HEK293 (cell line): ENCODE measurements at regions not wholly inside any gene's neighbourhood (a gene's known extent, or its start where the extent isn't known, plus 50 kb on each side); places are given as distances from the start of the nearest gene placed in this dataset.

Source experiments
- CTCF ChIA-PET: fragments of 350-600 bp; formaldehyde crosslinking; extraction: SDS; loops from one replicate; lab custom pipeline; 2021; ENCODE audit warnings: antibody characterized with exemption; lab: Yijun Ruan, JAX
- POLR2A ChIA-PET: fragments of 300-600 bp; formaldehyde crosslinking; extraction: SDS; loops from one replicate; lab custom pipeline; 2020; ENCODE audit warnings: antibody characterized with exemption, inconsistent platforms; lab: Yijun Ruan, JAX
- H3K27ac ChIP-seq: fragments of 200-500 bp; sonication (Bioruptor generic); 2 replicates; pipeline ENCODE4 v1.5.1; 2014; ENCODE audit warnings: low read depth, low read length, control low read depth, inconsistent platforms; ENCODE audit errors: extremely low read depth
- H3K36me3 ChIP-seq, 2 experiments: fragments of 200-500 bp in 1 of 2; sonication (Bioruptor generic) in 1 of 2; 1 replicate in 1 of 2; 2 replicates in 1 of 2; pipeline ENCODE4 v1.5.1; 2014 to 2017; ENCODE audit warnings: inconsistent platforms in 2 of 2, low read length in 2 of 2; ENCODE audit not compliant: control insufficient read depth in 2 of 2, insufficient read depth in 1 of 2
- H3K4me1 ChIP-seq: fragments of 200-500 bp; sonication (Bioruptor generic); 2 replicates; pipeline ENCODE4 v1.5.1; 2014; ENCODE audit warnings: mild to moderate bottlenecking, low read length, inconsistent platforms; ENCODE audit not compliant: control insufficient read depth, insufficient read depth
- H3K4me3 ChIP-seq: 2 replicates; pipeline ENCODE4 v1.5.1; 2011; ENCODE audit warnings: low read depth, mild to moderate bottlenecking, control low read depth, low read length, moderate library complexity
- H3K9me3 ChIP-seq: fragments of 200-500 bp; sonication (Bioruptor generic); 2 replicates; pipeline ENCODE4 v1.5.1; 2014; ENCODE audit warnings: low read depth, low read length, inconsistent platforms; ENCODE audit not compliant: control insufficient read depth, insufficient read depth
- KLF1 ChIP-seq: fragments of 450-650 bp; formaldehyde crosslinking; IDR thresholded peaks from 2 replicates; pipeline ENCODE4 v1.5.1; 2016; ENCODE audit warnings: missing biosample characterization, missing genetic modification characterization
- KLF10 ChIP-seq: fragments of 450-650 bp; IDR thresholded peaks from 2 replicates; pipeline ENCODE4 v1.5.1; 2018; ENCODE audit warnings: missing biosample characterization, mild to moderate bottlenecking, missing genetic modification characterization
- KLF7 ChIP-seq: fragments of 450-650 bp; formaldehyde crosslinking; IDR thresholded peaks from 2 replicates; pipeline ENCODE4 v1.5.1; 2016; ENCODE audit warnings: missing biosample characterization, missing genetic modification characterization, borderline replicate concordance
- MZF1 ChIP-seq: fragments of 450-650 bp; formaldehyde crosslinking; IDR thresholded peaks from 2 replicates; pipeline ENCODE4 v1.5.1; 2017; ENCODE audit warnings: missing biosample characterization, missing genetic modification characterization, borderline replicate concordance
- PRDM1 ChIP-seq: fragments of 450-650 bp; formaldehyde crosslinking; IDR thresholded peaks from 2 replicates; pipeline ENCODE4; 2016; ENCODE audit warnings: missing biosample characterization, missing genetic modification characterization
- SALL2 ChIP-seq: fragments of 450-650 bp; formaldehyde crosslinking; IDR thresholded peaks from 2 replicates; pipeline ENCODE4 v1.5.0; 2017; ENCODE audit warnings: missing biosample characterization, mild to moderate bottlenecking, missing genetic modification characterization, borderline replicate concordance
- ZBTB6 ChIP-seq: fragments of 450-650 bp; formaldehyde crosslinking; IDR thresholded peaks from 2 replicates; pipeline ENCODE4 v1.5.1; 2017; ENCODE audit warnings: missing biosample characterization, missing genetic modification characterization
- ZFP3 ChIP-seq: fragments of 450-650 bp; formaldehyde crosslinking; IDR thresholded peaks from 2 replicates; pipeline ENCODE4 v1.5.1; 2016; ENCODE audit warnings: low read depth, missing biosample characterization, missing genetic modification characterization
- ZNF121 ChIP-seq: fragments of 450-650 bp; formaldehyde crosslinking; IDR thresholded peaks from 2 replicates; pipeline ENCODE4 v1.5.1; 2016; ENCODE audit warnings: missing biosample characterization, missing genetic modification characterization
- ZNF184 ChIP-seq: fragments of 450-650 bp; IDR thresholded peaks from 2 replicates; pipeline ENCODE4 v1.5.1; 2018; ENCODE audit warnings: missing biosample characterization, mild to moderate bottlenecking, missing genetic modification characterization
- ZNF280C ChIP-seq: fragments of 450-650 bp; formaldehyde crosslinking; IDR thresholded peaks from 2 replicates; pipeline ENCODE4 v1.5.1; 2016; ENCODE audit warnings: missing biosample characterization, missing genetic modification characterization
- ZNF391 ChIP-seq: fragments of 450-650 bp; formaldehyde crosslinking; IDR thresholded peaks from 2 replicates; pipeline ENCODE4 v1.5.1; 2016; ENCODE audit warnings: low read depth, missing biosample characterization, missing genetic modification characterization, borderline replicate concordance
- ZNF416 ChIP-seq: fragments of 450-650 bp; formaldehyde crosslinking; IDR thresholded peaks from 2 replicates; pipeline ENCODE4 v1.5.1; 2016; ENCODE audit warnings: missing biosample characterization, missing genetic modification characterization
- ZNF426 ChIP-seq: fragments of 450-650 bp; formaldehyde crosslinking; IDR thresholded peaks from 2 replicates; pipeline ENCODE4 v1.5.1; 2017; ENCODE audit warnings: missing biosample characterization, missing genetic modification characterization, mild to moderate bottlenecking, inconsistent platforms, moderate library complexity
- ZNF777 ChIP-seq: fragments of 450-650 bp; formaldehyde crosslinking; IDR thresholded peaks from 2 replicates; pipeline ENCODE4 v1.5.1; 2017; ENCODE audit warnings: missing biosample characterization, missing genetic modification characterization, borderline replicate concordance
- ZNF837 ChIP-seq: fragments of 450-650 bp; formaldehyde crosslinking; IDR thresholded peaks from 2 replicates; pipeline ENCODE4 v1.5.1; 2016; ENCODE audit warnings: missing biosample characterization, missing genetic modification characterization
- TF ChIP-seq, protein P1 (sequence below): fragments of 450-650 bp; formaldehyde crosslinking; IDR thresholded peaks from 2 replicates; pipeline ENCODE4 v1.5.1; 2016; ENCODE audit warnings: missing biosample characterization, missing genetic modification characterization, borderline replicate concordance
- TF ChIP-seq, protein P2 (sequence below): IDR thresholded peaks from 2 replicates; pipeline ENCODE4 v1.6.1; 2011; ENCODE audit warnings: mild to moderate bottlenecking, low read depth, low read length, borderline replicate concordance
- TF ChIP-seq, protein P3 (sequence below): fragments of 450-650 bp; formaldehyde crosslinking; IDR thresholded peaks from 2 replicates; pipeline ENCODE4 v1.5.1; 2016; ENCODE audit warnings: missing biosample characterization, missing genetic modification characterization

- TF ChIP-seq ZNF426 (tag by site-specific recombination): no peak
- TF ChIP-seq, protein P1, sequence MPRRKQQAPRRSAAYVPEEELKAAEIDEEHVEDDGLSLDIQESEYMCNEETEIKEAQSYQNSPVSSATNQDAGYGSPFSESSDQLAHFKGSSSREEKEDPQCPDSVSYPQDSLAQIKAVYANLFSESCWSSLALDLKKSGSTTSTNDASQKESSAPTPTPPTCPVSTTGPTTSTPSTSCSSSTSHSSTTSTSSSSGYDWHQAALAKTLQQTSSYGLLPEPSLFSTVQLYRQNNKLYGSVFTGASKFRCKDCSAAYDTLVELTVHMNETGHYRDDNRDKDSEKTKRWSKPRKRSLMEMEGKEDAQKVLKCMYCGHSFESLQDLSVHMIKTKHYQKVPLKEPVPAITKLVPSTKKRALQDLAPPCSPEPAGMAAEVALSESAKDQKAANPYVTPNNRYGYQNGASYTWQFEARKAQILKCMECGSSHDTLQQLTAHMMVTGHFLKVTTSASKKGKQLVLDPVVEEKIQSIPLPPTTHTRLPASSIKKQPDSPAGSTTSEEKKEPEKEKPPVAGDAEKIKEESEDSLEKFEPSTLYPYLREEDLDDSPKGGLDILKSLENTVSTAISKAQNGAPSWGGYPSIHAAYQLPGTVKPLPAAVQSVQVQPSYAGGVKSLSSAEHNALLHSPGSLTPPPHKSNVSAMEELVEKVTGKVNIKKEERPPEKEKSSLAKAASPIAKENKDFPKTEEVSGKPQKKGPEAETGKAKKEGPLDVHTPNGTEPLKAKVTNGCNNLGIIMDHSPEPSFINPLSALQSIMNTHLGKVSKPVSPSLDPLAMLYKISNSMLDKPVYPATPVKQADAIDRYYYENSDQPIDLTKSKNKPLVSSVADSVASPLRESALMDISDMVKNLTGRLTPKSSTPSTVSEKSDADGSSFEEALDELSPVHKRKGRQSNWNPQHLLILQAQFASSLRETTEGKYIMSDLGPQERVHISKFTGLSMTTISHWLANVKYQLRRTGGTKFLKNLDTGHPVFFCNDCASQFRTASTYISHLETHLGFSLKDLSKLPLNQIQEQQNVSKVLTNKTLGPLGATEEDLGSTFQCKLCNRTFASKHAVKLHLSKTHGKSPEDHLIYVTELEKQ (tag by site-specific recombination): no peak
- TF ChIP-seq, protein P2, sequence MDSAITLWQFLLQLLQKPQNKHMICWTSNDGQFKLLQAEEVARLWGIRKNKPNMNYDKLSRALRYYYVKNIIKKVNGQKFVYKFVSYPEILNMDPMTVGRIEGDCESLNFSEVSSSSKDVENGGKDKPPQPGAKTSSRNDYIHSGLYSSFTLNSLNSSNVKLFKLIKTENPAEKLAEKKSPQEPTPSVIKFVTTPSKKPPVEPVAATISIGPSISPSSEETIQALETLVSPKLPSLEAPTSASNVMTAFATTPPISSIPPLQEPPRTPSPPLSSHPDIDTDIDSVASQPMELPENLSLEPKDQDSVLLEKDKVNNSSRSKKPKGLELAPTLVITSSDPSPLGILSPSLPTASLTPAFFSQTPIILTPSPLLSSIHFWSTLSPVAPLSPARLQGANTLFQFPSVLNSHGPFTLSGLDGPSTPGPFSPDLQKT: no peak
- no peak for TF ChIP-seq ZNF416 (tag by site-specific recombination)
- TF ChIP-seq MZF1 (tag by site-specific recombination): no peak
- TF ChIP-seq KLF7: no peak
- TF ChIP-seq KLF10: no peak
- no peak for TF ChIP-seq ZNF121 (tag by site-specific recombination)
- TF ChIP-seq, all 188 proteins: peak for 0
- ChIA-PET CTCF (no interaction called here), POLR2A (no interaction called here)
- Histone ChIP-seq H3K4me1 (no peaks in the 10 kb centered on the region), H3K9me3 (no peaks in the 10 kb centered on the region), H3K27ac (no peak overlapping the region), H3K4me3 (no peak overlapping the region), H3K36me3 (no peaks in the 10 kb centered on the region)
These were observed 243.9 kb upstream of the AGTR1 start for GRCh38 chr3:148453781-148454191.

DNA sequence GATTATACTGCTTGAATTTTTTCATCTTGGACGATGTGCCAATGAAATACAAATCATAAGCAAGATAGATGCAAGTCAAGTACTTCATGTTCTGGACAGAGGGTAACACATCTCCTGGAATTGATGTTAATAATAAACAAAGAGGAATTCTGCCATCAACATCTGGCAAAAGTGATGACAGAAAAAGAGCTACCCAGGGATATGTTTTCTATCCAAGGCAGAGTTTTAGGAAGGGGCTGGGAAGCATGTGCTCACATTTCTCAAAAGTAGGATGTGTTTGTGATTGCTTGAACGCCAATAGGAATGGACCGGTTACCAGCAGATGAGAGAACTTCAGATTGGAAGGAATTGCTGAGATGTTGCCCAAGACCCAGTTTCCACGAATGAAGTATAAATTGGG, 242.6 kb upstream of the AGTR1 start:
- TF ChIP-seq ZNF391 (tag by site-specific recombination) (no peak), ZNF837 (no peak), ZBTB6 (tag by site-specific recombination) (no peak), ZFP3 (no peak), KLF1 (no peak)
- Histone ChIP-seq H3K4me3 (no peak overlapping the region), H3K9me3 (no peaks in the 10 kb centered on the region), H3K36me3 (no peaks in the 10 kb centered on the region), H3K4me1 (no peaks in the 10 kb centered on the region), H3K27ac (no peak overlapping the region)
- ChIA-PET POLR2A (no interaction called here), CTCF (no interaction called here)

- POLR2A ChIA-PET: no interaction called here
- TF ChIP-seq, protein P3, sequence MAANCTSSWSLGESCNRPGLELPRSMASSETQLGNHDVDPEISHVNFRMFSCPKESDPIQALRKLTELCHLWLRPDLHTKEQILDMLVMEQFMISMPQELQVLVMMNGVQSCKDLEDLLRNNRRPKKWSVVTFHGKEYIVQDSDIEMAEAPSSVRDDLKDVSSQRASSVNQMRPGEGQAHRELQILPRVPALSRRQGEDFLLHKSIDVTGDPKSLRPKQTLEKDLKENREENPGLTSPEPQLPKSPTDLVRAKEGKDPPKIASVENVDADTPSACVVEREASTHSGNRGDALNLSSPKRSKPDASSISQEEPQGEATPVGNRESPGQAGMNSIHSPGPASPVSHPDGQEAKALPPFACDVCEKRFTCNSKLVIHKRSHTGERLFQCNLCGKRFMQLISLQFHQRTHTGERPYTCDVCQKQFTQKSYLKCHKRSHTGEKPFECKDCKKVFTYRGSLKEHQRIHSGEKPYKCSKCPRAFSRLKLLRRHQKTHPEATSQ (tag by site-specific recombination): no peak
- TF ChIP-seq MZF1 (tag by site-specific recombination) (no peak), ZNF837 (no peak), ZNF777 (tag by site-specific recombination) (no peak), ZNF184 (tag by site-specific recombination) (no peak), SALL2 (tag by site-specific recombination) (no peak), ZNF280C (tag by site-specific recombination) (no peak), PRDM1 (tag by site-specific recombination) (no peak)
These were observed 239.8 kb upstream of the AGTR1 start for GRCh38 chr3:148457886-148458285.

More at GRCh38 chr3:148457886-148458285, 239.8 kb upstream of the AGTR1 start:
- CTCF ChIA-PET: no interaction called here
- Histone ChIP-seq H3K27ac (no peak overlapping the region), H3K4me1 (no peaks in the 10 kb centered on the region), H3K4me3 (no peak overlapping the region), H3K36me3 (no peaks in the 10 kb centered on the region), H3K9me3 (no peaks in the 10 kb centered on the region)
